ENCODE measurements at regions not wholly inside any gene's neighbourhood (a gene's known extent, or its start where the extent isn't known, plus 50 kb on each side); places are given as distances from the start of the nearest gene placed in this dataset.

- no peak for TF ChIP-seq ARID4B (CRISPR knock-in tag; IDR thresholded peaks at IDR 0.05; ENCODE audit: borderline replicate concordance)
- TF ChIP-seq PRDM15 (CRISPR knock-in tag; IDR thresholded peaks at IDR 0.05): no peak
- no peak for TF ChIP-seq GTF2I (CRISPR knock-in tag; conservative IDR thresholded peaks at IDR 0.05)
- TF ChIP-seq STAT6 (CRISPR knock-in tag; conservative IDR thresholded peaks at IDR 0.05; ENCODE audit: low read depth): no peak
Measured at GRCh38 chr20:47925593-47925992, 140.3 kb upstream of the SULF2 start (continued).

- H3K4me3 Mint-ChIP-seq: no peak overlapping the region
- no peak for DNase-seq (ENCODE audit: low spot score)
- ChIA-PET POLR2A (no interaction called here), CTCF (no interaction called here)
- H3K4me1 Mint-ChIP-seq: no peaks in the 10 kb centered on the region
- H3K27me3 Mint-ChIP-seq (ENCODE audit: low read depth): peaks cover 3% of the 10 kb centered on the region; the same call in 1 of the 2 replicates
- peaks cover 13% of the 10 kb centered on the region for H3K36me3 Mint-ChIP-seq
- ATAC-seq: no peak
- H3K9me3 Mint-ChIP-seq: peaks cover 30% of the 10 kb centered on the region
- H3K27ac Mint-ChIP-seq: no peak overlapping the region
- TF ChIP-seq ZNF416 (CRISPR knock-in tag; IDR thresholded peaks at IDR 0.05) (no peak), HMGXB4 (CRISPR knock-in tag; IDR thresholded peaks at IDR 0.05) (no peak), ZNF532 (CRISPR knock-in tag; IDR thresholded peaks at IDR 0.05; ENCODE audit: borderline replicate concordance) (no peak), NFE2L1 (CRISPR knock-in tag; IDR thresholded peaks at IDR 0.05) (no peak), USF1 (CRISPR knock-in tag; IDR thresholded peaks at IDR 0.05) (no peak), OVOL2 (CRISPR knock-in tag; IDR thresholded peaks at IDR 0.05; ENCODE audit: borderline replicate concordance) (no peak), ZSCAN18 (CRISPR knock-in tag; IDR thresholded peaks at IDR 0.05) (no peak), EMX1 (CRISPR knock-in tag; IDR thresholded peaks at IDR 0.05) (no peak), PRDM15 (CRISPR knock-in tag; IDR thresholded peaks at IDR 0.05) (no peak)
Measured at GRCh38 chr20:47922269-47922668, 137.0 kb upstream of the SULF2 start.
